Large intestine (tissue), 3 donors: ENCODE measurements at regions not wholly inside any gene's neighbourhood (a gene's known extent, or its start where the extent isn't known, plus 50 kb on each side); places are given as distances from the start of the nearest gene placed in this dataset.

Experiments
- DNase-seq, 2 donors: peaks; one replicate each; pipeline versions ENCODE4 v3.0.0 to v3.0.0-alpha.2; 2013
- H3K27ac ChIP-seq: one replicate; pipeline ENCODE4 v1.5.1; 2013; ENCODE audit warnings: low read length
- H3K27me3 ChIP-seq: 2 replicates; pipeline ENCODE4 v1.6.1; 2013; ENCODE audit warnings: low read length; ENCODE audit not compliant: control insufficient read depth, insufficient read depth
- H3K36me3 ChIP-seq: 2 replicates; pipeline ENCODE4 v1.6.1; 2013; ENCODE audit warnings: low read length; ENCODE audit not compliant: control insufficient read depth, insufficient read depth
- H3K4me1 ChIP-seq: one replicate; pipeline ENCODE4 v1.6.1; 2013; ENCODE audit warnings: low read length; ENCODE audit not compliant: control insufficient read depth, insufficient read depth
- H3K4me3 ChIP-seq: one replicate; pipeline ENCODE4 v1.5.1; 2013; ENCODE audit warnings: low read length
- H3K9me3 ChIP-seq: one replicate; pipeline ENCODE4 v1.6.1; 2013; ENCODE audit warnings: mild to moderate bottlenecking, low read depth, low read length, moderate library complexity; ENCODE audit not compliant: control insufficient read depth
- WGBS: methylation state at CpG from one replicate; pipeline ENCODE4 v1.1.5; 2013; ENCODE audit warnings: low lambda C conversion rate; ENCODE audit not compliant: insufficient coverage; 5-methylcytosine and 5-hydroxymethylcytosine counted together

DNA sequence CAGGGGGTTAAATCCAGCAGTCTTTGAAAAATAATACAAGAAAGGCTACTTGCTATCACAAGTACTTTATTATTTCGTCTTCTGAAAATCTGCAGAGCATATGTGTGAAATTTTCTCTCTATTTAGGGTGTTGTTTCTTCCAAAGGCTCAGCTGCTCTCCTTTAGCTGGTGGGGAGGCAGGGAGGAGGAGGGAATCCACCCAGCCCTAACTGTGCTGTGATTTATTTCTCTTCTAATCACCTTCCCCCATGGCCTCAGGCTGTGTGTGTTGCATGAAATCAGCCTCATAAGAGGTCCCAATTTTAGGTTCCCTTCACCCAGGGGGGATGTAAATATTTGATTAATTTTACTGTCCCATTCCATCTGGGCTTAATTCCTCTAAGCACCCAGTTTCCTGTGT lies 77.6 kb upstream of the PGBD5 start:
- H3K4me3 ChIP-seq: no peak overlapping the region
- WGBS: no CpG with 5 or more reads among the region's 1 CpG
- H3K27ac ChIP-seq: no peak overlapping the region
- H3K27me3 ChIP-seq: no peaks in the 10 kb centered on the region
- DNase-seq: no peak
- no peaks in the 10 kb centered on the region for H3K36me3 ChIP-seq
- H3K4me1 ChIP-seq: peaks cover 7% of the 10 kb centered on the region
- H3K9me3 ChIP-seq: peaks cover 3% of the 10 kb centered on the region

DNA sequence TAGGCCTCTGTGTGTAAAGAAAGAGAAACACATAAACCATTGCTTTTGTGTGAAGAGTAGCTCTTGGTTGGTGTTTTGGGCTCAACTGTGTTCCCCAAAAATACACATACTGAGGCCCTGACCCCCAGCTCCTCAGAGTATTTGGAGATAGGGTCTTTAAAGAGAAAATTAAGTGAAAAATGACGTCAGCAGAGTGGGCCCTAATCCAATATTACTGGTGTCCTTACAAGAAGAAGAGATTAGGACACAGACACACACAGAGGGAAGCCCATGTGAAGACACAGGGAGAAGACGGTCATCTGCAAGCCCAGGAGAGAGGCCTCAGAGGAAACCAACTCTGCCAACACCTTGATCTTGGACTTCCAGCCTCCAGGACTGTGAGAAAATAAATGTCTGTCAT lies 76.9 kb upstream of the PGBD5 start:
- Histone ChIP-seq H3K27ac (no peak overlapping the region), H3K36me3 (no peaks in the 10 kb centered on the region), H3K9me3 (peaks cover 3% of the 10 kb centered on the region), H3K27me3 (peaks cover 2% of the 10 kb centered on the region), H3K4me1 (peaks cover 7% of the 10 kb centered on the region), H3K4me3 (no peak overlapping the region)
- no peak for DNase-seq
- WGBS: no CpG with 5 or more reads among the region's 2 CpGs

DNA sequence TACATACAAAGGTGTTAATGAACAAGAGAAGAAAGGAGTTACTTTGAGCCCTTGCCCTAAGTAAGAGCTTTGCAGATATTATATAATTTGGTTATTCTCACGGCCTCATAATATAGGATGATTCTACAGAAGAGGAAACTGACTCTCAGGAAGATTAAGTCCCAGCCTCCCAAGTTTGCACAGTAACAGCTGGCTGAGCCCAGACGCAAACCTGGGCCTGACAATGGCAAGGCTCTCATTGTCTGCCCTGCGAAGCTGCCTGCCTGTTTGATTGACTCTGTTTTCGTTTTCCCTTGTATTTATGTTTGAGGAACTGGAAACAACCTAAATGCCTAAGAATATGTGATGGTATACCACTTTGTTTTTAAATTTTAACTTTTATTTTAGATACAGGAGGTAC lies 76.2 kb upstream of the PGBD5 start:
- no peak for DNase-seq
- no peaks in the 10 kb centered on the region for H3K36me3 ChIP-seq
- no peak overlapping the region for H3K4me3 ChIP-seq
- no peak overlapping the region for H3K27ac ChIP-seq
- WGBS: no CpG with 5 or more reads among the region's 4 CpGs
- H3K27me3 ChIP-seq: peaks cover 2% of the 10 kb centered on the region
- peaks cover 3% of the 10 kb centered on the region for H3K9me3 ChIP-seq
- H3K4me1 ChIP-seq: peaks cover 7% of the 10 kb centered on the region

DNA sequence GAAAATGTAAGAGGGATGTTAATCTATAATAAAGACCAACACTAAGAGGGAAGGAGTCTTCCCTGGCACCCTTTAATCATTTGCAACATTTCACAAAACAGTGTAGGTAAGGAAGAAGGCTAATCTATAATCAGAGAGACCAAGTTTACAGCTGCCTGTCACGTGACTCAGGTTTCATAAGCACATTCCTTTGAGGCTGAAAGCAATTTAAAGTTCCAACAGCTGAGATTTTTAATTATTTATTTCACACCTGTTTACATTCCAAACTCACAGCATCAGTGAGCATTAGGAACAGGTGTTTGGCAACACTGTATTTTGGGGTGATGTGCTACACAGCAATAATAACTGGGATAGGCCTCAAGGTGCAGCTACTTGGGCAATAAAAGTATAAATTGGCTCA lies 75.7 kb upstream of the PGBD5 start:
- WGBS: no CpG with 5 or more reads among the region's 1 CpG
- Histone ChIP-seq H3K4me1 (peaks cover 7% of the 10 kb centered on the region), H3K27ac (no peak overlapping the region), H3K36me3 (no peaks in the 10 kb centered on the region), H3K4me3 (no peak overlapping the region), H3K27me3 (peaks cover 2% of the 10 kb centered on the region), H3K9me3 (peaks cover 3% of the 10 kb centered on the region)
- DNase-seq: peak; percentile 57 to 69

DNA sequence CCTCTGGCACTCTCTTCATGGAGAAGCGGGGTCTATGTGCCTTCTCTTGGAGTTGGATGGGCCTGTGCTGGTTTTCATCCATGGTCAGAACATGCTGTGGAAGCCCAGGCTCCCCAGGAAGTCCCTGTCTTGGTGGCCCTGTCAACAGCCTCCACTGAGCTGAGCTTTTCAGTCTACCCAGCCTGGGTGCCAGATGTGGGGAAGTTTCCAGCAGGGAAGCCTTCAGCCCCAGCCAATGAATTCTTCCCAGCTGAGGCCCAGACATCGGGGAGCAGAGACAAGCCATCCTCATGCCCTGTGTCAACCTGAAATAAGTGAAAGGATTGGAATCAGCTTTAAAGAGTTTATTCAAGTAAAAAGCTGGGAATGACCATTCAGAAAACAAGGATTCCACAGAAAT lies 75.1 kb upstream of the PGBD5 start:
- Histone ChIP-seq H3K4me1 (peaks cover 7% of the 10 kb centered on the region), H3K9me3 (peaks cover 3% of the 10 kb centered on the region), H3K27ac (no peak overlapping the region), H3K4me3 (no peak overlapping the region), H3K36me3 (no peaks in the 10 kb centered on the region), H3K27me3 (peaks cover 2% of the 10 kb centered on the region)
- no CpG with 5 or more reads among the region's 2 CpGs for WGBS
- no peak for DNase-seq

DNA sequence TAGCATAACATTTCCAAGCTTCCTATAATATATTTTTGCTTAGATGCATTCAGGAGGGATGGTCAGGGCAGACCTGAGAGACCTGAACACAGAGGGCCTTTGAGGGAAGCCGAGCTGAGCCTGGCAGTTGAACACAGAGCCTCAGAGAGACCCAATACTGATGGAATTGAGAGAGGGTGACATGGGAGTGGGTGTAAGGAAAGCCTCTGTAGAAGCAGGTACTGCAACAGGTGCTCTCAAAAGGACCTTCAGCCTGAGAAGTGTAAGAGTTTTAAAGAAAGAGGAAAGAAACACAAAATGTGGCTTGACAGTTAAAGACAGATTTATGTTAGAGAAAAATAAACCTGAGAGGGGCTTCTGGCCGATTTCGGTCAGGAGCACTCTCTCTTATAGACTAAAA lies 73.9 kb upstream of the PGBD5 start:
- DNase-seq: no peak
- 79% methylated on average over 2 of the region's 3 CpGs for WGBS
- Histone ChIP-seq H3K27me3 (peaks cover 2% of the 10 kb centered on the region), H3K27ac (no peak overlapping the region), H3K4me1 (peaks cover 7% of the 10 kb centered on the region), H3K36me3 (no peaks in the 10 kb centered on the region), H3K4me3 (no peak overlapping the region), H3K9me3 (peaks cover 3% of the 10 kb centered on the region)

DNA sequence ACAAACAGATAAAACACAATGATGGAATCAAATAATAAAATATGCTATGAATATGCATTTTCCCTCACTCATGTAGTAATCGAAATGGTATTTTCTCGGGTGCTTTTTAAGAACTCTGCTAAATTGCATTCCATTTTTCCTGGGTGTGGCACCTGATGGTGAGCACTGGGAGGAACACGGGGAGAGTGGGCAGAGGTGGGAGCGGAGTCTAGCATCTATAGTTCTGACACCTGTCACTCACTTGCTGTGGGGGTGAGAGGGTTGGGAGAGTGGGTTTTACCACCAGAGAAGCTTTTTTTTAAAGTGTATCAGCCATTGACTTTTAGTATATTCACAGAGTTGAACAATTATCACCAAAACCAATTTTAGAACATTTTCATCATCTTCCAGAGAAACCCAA lies 73.4 kb upstream of the PGBD5 start:
- H3K9me3 ChIP-seq: peaks cover 3% of the 10 kb centered on the region
- peaks cover 7% of the 10 kb centered on the region for H3K4me1 ChIP-seq
- peaks cover 2% of the 10 kb centered on the region for H3K27me3 ChIP-seq
- no peak for DNase-seq
- H3K27ac ChIP-seq: no peak overlapping the region
- H3K4me3 ChIP-seq: no peak overlapping the region
- H3K36me3 ChIP-seq: no peaks in the 10 kb centered on the region
- WGBS: 100% methylated on average over 2 of the region's 4 CpGs

DNA sequence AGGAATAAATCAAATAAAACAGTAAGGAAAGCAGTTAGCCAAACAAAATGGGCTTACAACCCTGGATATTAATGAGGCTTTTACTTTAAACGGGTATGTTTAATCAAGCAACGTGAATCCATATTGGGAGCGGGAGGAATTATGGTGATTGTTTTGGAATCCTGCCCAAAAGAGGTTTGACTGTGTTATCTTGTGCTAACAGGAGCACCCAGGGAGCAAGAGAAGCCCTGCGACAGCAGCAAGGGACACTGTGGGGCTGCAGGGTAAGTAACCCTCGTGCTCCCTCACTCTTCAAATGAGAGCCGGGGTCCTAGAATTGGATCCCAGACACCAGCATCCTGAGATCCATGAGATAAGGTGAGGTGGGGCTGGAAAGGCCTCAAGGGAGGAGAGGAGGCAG lies 72.6 kb upstream of the PGBD5 start:
- no peaks in the 10 kb centered on the region for H3K36me3 ChIP-seq
- H3K27ac ChIP-seq: no peak overlapping the region
- H3K4me3 ChIP-seq: no peak overlapping the region
- peaks cover 7% of the 10 kb centered on the region for H3K4me1 ChIP-seq
- DNase-seq: no peak
- H3K27me3 ChIP-seq: peaks cover 2% of the 10 kb centered on the region
- WGBS: no CpG with 5 or more reads among the region's 6 CpGs
- H3K9me3 ChIP-seq: peaks cover 3% of the 10 kb centered on the region

DNA sequence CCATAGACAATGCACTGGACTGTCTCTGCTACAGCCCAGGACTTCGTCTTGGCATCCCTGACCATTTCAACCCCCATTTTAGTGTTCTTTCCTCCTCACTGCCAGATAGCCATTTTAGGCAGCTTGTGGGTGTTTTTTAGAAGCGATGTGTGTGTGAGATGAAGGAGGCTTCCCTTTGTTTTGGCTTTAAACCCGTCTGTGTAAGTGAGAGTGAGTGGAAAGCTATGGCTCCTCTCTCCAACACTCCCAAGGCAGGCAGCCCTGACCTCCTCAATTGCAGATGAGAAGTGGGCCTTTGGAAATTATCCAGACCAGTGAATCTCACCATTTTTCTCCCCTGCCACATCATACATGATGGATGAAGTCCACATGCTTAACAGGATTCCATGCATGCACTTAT lies 70.3 kb upstream of the PGBD5 start:
- no peak for DNase-seq
- no peak overlapping the region for H3K4me3 ChIP-seq
- H3K4me1 ChIP-seq: peaks cover 4% of the 10 kb centered on the region
- no peaks in the 10 kb centered on the region for H3K36me3 ChIP-seq
- H3K9me3 ChIP-seq: peaks cover 3% of the 10 kb centered on the region
- H3K27me3 ChIP-seq: peaks cover 2% of the 10 kb centered on the region
- WGBS: no CpG with 5 or more reads among the region's 3 CpGs
- no peak overlapping the region for H3K27ac ChIP-seq

DNA sequence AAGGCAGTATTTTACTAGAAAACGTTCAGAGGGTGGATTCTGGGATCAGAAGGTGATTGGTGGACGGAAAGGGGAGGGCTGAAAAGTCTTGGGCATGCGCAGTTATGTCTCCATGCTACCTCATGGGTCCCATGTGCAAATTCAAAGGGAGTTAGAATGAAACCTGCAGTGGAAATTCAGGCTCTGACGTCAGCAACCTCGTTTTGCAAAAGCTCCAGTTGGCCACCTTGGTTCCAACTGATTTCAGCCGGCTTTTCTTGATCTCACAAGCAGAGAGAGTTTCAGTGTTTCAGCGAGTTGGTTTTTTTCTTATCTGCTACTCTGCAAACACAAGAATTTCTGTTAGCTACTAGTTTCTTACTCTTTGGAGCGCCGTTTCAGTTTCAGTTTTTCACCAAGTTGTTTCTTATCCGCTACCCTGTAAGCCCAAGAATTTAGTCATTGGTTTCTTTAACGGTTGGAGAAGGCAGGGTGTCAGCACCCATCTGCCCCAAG lies 69.8 kb upstream of the PGBD5 start:
- Histone ChIP-seq H3K36me3 (no peaks in the 10 kb centered on the region), H3K4me3 (no peak overlapping the region), H3K27me3 (peaks cover 2% of the 10 kb centered on the region), H3K4me1 (no peaks in the 10 kb centered on the region), H3K9me3 (peaks cover 3% of the 10 kb centered on the region), H3K27ac (no peak overlapping the region)
- WGBS: 57% methylated on average over 2 of the region's 11 CpGs
- DNase-seq: peak in 1 of 2 donors; percentile 18

DNA sequence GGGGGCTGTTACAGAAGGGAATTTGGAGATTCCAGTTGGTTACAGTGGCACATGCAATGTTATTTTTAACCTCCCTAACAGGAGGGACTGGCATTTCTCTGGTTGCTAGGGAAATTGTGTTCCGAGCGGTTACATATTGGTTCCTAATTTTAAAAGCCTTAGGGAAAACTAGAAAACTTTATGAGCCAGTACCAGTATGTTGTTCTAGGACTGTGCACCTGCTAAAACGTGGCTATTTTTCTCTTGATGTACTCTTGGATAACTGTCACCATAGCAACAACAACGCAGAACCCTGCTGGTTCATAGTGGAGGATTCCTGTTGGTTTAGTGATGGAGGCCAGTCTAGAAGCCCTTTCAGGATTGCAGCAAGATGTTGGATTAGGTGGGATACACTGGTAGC lies 68.9 kb upstream of the PGBD5 start:
- WGBS: no CpG with 5 or more reads among the region's 4 CpGs
- H3K9me3 ChIP-seq: peaks cover 3% of the 10 kb centered on the region
- DNase-seq: no peak
- H3K4me1 ChIP-seq: no peaks in the 10 kb centered on the region
- peaks cover 5% of the 10 kb centered on the region for H3K27me3 ChIP-seq
- H3K4me3 ChIP-seq: no peak overlapping the region
- no peaks in the 10 kb centered on the region for H3K36me3 ChIP-seq
- no peak overlapping the region for H3K27ac ChIP-seq
